HG03103 (cell line): ENCODE measurements at regions not wholly inside any gene's neighbourhood (a gene's known extent, or its start where the extent isn't known, plus 50 kb on each side); places are given as distances from the start of the nearest gene placed in this dataset.
"Not testable (repeated sequence)": the region's sequence is repeated elsewhere in the genome, so short reads cannot be mapped to it uniquely, and the experiment has no call there.

ENCODE experiments used
- ATAC-seq: cut with Tn5 transposase; IDR thresholded peaks from one replicate; pipeline ENCODE4 v1.9.1; 2021; ENCODE audit warnings: low read depth; ENCODE audit not compliant: unreplicated experiment

- ATAC-seq, result peak; percentile 77
Observed at GRCh38 chr6:155530219-155530834, 74.7 kb upstream of the NOX3 start.

GRCh38 chr6:155529814-155530213, 74.2 kb upstream of the NOX3 start:
- ATAC-seq, result not testable (repeated sequence)

- ATAC-seq, result no peak
Observed at GRCh38 chr6:155528982-155529453, 73.4 kb upstream of the NOX3 start.

GRCh38 chr6:155528335-155528734, 72.7 kb upstream of the NOX3 start:
- ATAC-seq, result no peak

- ATAC-seq, result no peak
Observed at GRCh38 chr6:155527443-155527842, 71.8 kb upstream of the NOX3 start.

GRCh38 chr6:155523821-155524651, 68.4 kb upstream of the NOX3 start:
- ATAC-seq, result no peak

GRCh38 chr6:155521719-155522118, 66.1 kb upstream of the NOX3 start:
- ATAC-seq, result no peak

- ATAC-seq, result no peak
Observed at GRCh38 chr6:155520078-155520477, 64.4 kb upstream of the NOX3 start.

GRCh38 chr6:155519176-155519738, 63.6 kb upstream of the NOX3 start:
- ATAC-seq, result no peak

GRCh38 chr6:155517294-155517693, 61.7 kb upstream of the NOX3 start:
- ATAC-seq, result no peak

- no peak for ATAC-seq
Observed at GRCh38 chr6:155510879-155511278, 55.2 kb upstream of the NOX3 start.

- no peak for ATAC-seq
Observed at GRCh38 chr6:155509743-155510475, 54.3 kb upstream of the NOX3 start.

GRCh38 chr6:155505608-155505989, 50.0 kb upstream of the NOX3 start:
- ATAC-seq, result no peak
